HG03025 (cell line): ENCODE measurements at regions not wholly inside any gene's neighbourhood (a gene's known extent, or its start where the extent isn't known, plus 50 kb on each side); places are given as distances from the start of the nearest gene placed in this dataset.

Experiments used
- ATAC-seq: cut with Tn5 transposase; IDR thresholded peaks from one replicate; pipeline ENCODE4 v1.9.1; 2021; ENCODE audit warnings: mild to moderate bottlenecking, moderate library complexity; ENCODE audit not compliant: unreplicated experiment, low FRiP score

DNA sequence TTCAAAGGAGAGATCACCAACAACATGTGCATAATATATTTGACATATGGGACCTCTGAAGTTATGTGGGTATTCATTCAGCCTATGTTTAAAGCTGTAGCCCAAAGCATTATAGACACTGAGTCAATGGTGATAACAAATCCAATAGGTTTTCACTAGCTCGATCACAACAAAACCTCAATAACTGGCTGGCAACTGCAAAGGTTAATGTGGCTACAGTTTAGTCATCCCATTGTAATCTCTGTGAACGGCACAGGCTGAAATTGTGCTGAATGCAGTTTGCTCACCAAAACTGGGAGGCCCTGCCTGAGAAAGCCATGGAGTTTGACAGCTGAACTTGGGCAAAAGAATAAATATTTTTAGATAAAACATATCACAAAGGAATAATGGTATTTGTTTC, 152.4 kb upstream of the ADO start:
- ATAC-seq, result no peak

DNA sequence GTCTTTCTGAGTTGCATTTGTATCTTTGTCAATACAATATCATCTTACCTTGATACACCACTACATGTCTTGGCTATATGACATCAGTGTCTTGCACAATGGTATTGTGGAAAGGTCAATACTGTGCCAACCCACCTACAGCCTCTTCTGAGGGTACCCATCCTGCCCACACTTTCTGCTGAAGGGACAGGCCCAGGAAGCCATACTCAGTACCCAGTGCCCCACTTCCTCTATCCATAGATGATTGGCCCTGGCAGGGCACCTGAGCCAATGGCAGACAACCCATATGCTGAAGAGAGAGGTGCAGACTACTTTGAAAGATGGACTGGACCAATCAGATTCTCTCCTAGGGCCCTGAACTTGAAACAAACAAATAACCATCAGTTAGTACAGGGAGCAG, 152.0 kb upstream of the ADO start:
- ATAC-seq, result no peak

DNA sequence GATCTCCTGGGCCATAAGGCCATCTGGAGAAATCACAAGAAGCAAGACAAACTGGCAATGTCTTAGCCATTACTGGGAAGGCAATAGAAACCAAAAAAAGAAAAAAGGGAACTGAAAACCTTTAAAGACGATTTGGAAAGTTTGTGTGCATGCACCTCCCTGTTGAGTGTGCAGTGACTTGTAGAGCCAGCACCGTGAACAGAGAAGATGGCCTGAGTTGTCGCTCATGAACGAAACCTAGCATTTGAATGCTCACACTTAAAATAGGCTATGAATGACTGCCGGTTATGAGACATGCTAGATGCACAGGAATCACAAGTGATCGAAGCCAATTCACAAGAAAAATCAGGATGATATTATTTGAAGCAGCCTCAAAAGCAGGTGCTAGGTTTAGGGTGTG, 151.3 kb upstream of the ADO start:
- peak; percentile 79 for ATAC-seq

DNA sequence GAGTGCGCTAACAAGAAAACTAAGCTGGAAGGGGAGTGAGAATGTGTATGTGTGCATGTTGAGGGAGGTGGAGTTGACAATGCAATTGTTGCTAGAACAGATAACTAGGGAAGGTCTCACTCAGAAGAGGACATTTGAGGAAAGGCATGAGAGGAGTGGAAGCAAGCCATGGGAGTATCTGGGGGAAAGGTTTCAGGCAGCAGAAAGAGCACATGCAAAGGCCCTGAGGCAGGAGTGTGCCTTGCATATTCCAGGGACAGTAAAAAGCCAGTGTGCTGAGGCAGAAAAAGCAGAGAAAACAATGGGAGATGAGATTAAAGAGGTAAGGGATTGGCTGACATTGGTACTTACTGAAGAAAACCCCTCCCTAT, 149.6 kb upstream of the ADO start:
- no peak for ATAC-seq

DNA sequence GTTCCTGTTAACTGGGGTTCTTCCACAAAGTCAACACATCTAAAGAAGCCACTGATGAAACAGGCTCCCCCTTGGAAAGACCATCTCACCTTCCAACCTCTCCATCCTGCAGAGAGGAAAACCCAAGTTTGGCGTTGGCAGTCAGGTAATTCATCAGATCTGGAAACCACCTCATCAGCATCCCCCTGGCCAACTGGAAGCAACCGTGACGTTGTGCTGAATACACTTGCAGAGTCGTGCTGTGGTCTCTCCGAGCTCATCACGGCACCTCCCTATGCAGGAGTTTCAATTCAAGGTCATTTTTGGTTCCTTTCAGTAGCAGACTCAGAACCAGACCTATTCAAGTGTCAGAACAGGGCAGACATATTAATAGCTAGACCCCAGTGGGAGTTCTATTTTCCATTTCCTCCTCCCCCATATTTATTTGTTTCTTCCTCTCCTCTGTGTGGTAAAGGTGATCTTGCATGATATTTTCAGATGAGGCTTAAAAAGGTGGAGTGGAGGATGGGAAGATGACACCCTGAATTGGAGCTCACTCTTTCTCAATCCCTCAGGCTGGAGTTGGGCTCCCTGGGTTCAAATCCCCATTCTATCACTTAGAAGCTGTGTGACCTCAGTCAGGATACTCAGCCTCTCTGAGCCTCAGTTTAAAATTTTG, 149.1 kb upstream of the ADO start:
- ATAC-seq, result peak; percentile 73

DNA sequence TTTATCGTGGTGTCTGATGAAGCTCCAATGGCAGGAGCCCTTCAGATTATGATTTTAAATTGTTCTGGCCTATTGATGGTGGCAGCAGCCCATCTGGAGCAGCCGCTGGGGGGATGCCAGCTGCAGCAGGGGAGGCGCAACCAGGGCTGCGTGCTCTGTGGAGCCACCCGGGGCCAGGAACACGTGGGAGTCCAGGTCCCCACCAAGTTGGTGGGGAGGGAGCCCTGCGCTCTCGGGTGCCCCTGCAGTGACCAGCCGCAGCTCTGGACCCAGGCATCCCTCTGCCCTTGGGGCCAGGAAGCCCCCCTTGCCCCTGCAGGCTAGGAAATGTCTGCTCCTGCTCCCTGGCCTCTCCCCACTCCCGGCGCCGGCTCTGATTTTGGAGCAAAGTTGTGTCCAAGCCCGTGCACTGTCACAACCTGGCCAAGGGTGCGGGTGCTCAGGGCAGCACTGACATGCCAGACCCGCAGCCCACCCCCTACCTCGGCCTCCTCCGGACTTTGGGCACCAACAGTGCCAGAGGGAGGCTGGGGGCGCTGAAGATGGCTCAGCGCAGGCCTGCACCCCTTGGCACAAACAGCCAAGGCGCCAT, 147.2 kb upstream of the ADO start:
- no peak for ATAC-seq

DNA sequence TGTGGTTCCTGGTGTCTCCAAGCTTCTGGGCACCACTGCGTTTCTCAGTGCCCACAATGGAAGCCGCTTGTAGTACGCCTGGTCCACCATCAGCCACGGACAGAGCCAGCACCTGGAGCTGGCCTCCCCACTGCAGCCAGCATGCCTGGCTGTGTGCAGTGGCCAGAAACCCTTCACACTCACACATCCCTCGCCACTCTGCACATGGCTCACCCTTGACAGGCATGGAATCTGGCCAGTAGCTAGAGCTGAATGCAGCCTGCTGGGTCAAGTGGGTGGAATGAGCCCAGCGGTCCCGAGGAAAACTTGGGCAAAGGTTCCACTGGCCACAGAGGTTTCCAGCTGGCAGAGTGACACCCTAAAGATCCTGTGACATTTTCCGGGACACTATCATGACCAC, 146.0 kb upstream of the ADO start:
- no peak for ATAC-seq

DNA sequence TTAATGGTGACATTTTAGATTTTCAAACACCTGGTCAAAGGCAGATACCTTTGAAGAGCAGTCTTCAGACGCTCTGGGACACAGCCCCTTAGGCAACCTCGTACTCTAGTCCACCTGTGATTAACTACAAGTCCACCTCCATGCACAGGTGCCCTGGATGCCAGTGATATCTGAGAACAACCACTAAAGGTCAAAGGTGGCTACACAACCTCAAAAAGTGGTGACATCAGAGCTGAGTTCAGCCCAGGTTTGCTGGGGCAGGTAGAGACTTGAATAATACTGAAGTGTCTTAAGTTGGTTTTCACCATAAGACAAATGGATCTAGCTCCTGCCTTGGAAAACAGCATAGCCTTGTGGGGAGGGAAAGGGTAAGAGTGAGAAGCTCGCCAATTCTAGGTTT, 143.4 kb upstream of the ADO start:
- no peak for ATAC-seq

DNA sequence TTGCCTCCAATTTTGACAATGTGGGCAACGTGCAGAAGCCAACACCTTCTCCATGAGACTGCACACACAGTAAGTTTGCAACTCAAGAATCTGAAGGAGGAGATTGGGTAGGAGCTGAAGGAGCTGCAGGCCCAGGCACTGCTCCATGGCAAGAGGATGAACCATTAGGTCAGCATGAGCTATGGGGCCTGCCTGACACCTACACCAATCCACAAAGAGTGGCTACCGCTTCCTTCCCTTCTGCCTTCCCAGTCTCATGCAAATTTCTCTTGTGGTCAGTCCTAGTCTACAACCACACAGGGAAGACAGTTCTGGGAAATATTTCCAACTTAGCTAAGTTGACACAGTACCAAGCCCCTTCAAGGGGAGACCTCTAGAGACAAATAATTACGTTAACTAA, 142.0 kb upstream of the ADO start:
- no peak for ATAC-seq

DNA sequence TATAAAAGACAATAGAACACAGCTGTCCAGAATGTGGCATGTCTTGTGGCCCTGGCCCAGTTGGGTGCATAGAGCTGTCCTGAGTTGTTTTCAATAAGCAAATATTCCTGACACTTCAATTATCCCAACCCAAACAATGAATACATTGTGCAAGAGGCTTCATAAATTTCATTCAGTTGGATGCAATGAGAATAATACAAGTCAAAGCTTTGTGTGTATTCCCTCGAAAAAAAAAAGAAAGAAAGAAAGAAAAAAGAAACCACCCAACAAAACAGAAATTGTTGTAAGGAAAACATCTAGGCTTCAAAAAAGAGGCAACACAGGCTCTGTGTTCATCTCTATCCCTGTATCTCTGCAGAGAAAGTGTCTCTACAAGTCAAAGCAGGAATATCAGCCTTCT, 138.7 kb upstream of the ADO start:
- ATAC-seq, result no peak

DNA sequence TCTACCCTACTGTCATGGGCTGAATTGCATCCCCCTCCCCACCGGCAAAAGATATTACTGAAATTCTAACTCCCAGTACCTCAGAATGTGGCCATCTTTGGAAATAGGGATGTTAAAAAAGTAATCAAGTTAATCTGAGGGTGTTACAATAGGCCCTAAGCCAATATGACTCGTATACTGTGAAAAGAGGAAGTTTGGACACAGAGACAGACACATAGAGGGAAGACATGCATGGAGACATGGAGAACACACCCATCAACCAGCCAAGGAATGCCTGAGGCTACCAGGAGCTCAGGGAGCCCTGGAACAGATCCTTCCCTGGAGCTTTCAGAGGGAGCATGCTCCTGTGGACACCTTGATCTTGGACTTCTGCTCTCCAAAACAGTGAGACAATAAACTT, 138.2 kb upstream of the ADO start:
- no peak for ATAC-seq

DNA sequence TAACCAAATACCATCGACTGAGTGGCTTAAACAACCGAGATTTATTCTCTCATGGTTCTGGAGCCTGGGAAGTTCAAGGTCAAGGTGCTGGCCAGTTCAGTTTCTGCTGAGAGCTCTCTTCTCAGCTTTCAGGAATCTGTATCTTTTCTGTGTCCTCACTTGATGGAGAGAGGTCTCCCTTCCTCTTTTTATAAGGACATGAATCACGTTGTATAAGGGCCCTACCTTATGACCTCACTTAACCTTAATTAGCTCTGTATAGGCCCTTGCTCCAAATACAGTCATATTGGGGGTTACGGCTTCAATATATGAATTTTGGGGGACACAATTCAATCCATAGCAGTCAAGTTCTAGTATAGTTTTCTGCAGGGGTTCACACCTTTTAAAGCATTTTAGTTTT, 135.2 kb upstream of the ADO start:
- ATAC-seq, result no peak

DNA sequence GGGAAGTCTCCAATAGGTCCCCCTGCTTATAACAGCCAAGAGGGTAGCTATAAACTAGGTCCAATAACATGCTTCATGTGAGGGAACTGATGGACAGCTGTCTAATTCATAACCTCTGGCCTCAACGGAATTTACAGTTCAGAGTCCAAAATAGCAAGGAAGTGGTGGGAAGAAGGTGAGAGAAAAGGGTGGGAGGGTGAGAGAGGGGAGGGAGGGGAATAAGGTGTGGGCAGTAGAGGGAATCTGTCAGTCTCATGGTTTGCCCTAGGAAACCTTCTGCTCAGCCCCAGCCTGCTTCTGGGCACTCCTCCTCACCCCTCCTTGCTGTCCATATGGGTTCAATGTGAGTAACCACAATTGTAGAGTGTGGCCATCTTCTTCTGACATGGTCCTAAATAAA, 133.4 kb upstream of the ADO start:
- ATAC-seq, result no peak

DNA sequence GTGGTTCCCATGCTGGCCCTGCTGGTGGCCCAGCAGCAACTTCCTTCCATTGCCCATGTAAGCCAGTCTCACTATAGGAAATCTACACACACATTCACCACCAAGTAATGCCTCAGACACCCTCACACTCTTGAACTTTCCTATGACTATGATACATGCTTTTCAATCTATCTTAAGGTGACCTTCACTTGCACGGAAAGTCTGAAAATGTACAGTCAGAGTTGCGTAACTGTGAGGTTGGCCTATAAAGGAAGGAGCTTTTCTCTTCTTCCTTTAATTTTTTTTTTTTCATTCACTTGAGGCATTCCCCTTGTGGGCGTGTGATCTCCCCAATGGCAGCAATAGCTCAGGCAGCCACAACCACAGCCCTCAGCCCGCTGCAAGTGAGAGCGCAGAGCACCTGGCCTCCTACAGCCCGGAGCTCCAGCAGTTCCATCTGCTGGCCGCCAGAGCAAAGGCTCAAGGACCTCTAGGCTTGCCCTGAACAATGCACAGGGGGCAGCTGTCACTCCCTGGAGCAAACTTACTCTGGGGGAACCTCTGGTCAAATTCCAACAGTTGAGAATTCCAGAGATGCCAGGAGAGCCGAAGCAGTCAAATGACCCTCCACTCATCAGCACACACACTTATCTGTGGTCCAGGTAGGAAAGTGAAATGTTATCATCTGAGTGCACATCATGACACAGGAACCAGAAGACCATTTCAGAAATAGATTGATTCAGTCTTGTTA, 123.1 kb upstream of the ADO start:
- ATAC-seq, result peak; percentile 96

DNA sequence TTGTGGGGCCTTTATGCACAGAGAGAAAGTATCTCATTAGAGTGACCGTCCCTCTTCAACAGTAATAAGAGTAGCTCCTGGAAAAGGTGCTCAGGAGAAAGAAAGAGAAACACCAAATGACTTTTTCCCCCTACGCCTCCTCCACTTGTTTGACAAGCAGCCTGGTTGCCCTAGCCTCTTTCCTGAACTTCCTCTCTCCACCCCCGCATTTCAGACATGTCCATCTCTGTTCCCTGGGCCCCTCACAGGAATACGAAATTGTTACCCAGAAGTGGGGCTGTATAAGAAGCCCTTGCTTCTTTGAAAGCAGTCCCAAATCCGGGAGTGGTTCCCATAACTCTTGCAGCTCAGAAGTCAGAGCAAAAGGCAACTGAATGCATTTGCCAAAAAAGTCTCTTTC, 119.6 kb upstream of the ADO start:
- no peak for ATAC-seq

DNA sequence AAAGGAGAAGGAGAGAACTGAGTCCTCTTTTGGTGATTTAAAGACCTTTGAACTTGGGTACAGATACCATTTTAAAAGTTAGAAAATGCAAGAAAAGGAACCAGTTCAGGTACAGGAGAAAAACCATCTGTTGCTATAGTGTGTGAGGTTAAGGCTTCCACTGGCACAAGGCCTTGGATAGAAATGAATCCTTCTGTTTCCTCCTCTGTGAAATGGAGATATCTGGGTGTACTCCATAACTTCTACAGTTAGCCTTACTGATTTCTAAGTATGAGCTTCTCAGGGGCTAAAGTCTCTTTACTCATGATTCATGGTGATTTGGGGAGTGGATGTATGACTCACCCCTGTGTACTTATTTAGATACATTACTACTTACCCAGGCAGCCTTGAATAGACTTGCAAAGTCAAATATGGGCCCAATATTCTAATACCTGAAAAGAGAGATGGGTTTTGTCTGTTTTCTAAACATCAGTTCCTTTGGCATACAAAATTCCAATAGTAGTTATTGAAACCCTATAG, 117.2 kb upstream of the ADO start:
- ATAC-seq, result no peak

DNA sequence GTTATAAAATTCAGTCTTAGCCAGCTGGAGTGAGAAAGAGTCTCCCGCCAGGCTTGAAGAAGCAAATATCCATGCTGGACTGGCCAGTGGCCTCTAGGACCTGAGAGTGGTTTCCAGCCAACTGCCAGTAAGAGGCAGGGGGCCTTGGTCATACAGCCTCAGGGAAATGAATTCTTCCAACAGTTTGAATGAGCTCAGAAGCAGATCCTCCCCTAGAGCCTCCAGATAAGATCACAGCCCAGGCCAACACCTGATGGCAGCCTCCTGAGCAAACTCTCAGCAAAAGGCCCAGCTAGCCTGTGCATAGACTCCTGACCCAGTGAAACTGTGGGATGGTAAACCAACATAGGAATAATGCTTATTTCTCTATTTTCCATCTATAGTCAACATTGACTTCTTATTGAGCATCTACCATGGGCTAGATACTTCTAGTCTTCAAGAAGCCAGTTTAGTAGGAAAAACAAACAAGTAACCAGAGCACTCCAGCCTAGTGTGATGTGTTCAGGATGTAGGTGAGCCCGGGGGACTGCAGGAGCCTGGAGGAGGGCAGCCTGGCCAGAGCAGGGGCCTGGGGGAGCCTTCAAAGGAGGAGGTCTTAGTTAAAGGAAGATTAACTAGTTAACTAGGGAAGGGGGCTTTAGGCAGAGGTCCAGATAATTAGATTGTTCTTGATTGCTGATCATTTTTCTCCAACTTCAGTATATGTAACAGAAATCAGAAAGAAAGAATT, 115.4 kb upstream of the ADO start:
- no peak for ATAC-seq

DNA sequence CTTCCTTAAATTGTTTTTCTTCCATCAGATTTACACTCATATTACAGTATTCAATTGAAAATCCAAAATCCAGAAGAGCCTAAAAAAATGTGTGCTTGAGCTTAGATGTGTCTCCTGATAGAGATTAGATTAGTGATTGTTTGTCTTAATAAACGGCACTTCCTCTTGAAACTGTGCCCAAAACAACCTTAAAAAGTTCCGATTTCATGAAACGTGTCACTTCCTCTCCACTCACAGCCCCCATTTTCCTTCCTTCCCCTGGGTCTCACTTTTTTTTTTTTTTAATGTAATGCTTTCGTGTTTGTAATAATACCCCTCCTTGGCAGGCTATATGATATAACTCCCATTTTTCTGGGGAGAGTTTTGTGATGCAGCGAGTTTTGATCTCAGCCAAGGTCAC, 114.8 kb upstream of the ADO start:
- ATAC-seq, result no peak

DNA sequence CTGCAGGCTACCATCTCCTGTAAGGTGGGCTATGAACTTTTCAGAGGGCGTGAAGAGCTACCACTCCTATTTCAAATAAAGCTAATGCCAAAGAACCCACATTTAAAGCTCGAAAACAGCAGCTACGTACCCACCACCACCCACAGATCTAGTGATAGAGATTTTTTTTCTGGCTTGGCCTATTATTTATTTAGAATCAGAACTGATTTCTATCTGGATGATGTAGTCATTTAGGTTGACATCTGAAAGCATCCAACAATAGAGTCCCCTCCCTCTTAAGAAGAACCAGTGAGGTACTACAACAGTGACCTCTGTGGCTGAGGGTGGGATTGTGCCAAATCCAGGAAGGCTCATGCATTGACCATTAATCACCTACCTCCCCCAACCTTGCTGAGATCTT, 113.8 kb upstream of the ADO start:
- ATAC-seq, result no peak

DNA sequence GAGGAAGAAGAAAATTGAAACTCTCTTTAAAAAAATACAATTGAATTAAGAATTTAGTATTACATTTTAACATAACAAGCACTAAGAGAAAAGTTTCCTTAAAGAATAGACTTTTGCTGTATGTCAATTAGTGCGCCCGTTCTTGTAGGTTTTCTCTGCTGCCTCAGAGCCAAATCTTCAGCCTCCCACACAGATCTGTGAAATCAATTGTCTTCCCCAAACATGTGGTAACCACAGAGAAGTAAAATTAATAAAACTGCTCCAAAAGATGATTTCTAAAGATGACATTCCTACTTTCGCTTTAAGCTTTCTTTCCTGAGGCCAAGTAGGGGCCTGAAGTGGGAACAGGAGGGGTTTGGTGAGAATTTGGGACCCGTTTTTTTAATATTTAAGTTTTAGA, 113.2 kb upstream of the ADO start:
- ATAC-seq, result no peak

DNA sequence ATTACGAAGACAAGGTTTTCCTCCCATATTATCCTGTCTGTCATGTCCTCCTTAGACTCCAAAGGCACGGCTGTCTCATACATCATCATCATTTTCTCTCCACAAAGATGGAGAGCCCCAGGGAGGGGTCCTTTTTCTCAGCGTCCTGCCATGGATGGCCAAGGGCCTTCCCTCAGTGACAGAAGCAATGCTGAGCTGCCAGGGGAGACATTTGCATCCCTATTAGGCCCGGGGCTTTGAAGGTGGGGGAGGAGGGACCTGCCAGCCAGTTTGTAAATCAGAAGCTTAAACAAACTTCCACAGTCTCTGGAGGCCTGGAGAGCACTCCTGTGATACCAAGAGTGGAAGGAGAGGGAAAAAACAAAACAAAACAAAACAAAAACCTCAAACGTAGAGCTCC, 112.4 kb upstream of the ADO start:
- ATAC-seq, result no peak
